NCI-H2107 treated with DMSO at 0.1 percent for 48 hours (cell line): ENCODE measurements at regions not wholly inside any gene's neighbourhood (a gene's known extent, or its start where the extent isn't known, plus 50 kb on each side); places are given as distances from the start of the nearest gene placed in this dataset.
A peak's percentile ranks its signal among the peaks of the same experiment; 100 is the strongest.
"Not testable (repeated sequence)": the region's sequence is repeated elsewhere in the genome, so short reads cannot be mapped to it uniquely, and the experiment has no call there.

Experiments
- DNase-seq: peaks from one replicate; lab custom pipeline; 2025; ENCODE audit not compliant: unreplicated experiment; lab: John Stamatoyannopoulos, UW

DNA sequence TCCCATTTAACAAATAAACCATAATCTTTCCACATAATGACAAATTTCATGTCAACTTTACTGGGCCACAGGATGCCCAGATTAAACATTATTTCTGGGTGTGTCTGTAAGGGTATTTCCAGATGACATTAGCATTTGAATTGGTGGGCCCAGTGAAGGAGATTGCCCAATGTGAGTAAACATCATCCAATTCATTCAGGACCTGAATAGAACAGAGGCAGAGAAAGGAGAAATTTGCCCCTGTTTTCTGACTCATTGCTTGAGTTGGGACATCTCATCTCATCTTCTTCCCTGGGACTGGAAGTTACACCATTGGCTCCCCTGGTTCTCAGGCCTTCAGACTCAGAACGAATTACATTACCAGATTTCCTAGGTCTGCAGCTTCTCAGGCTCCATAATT lies 142.9 kb downstream of the TPBG start:
- no peak for DNase-seq

DNA sequence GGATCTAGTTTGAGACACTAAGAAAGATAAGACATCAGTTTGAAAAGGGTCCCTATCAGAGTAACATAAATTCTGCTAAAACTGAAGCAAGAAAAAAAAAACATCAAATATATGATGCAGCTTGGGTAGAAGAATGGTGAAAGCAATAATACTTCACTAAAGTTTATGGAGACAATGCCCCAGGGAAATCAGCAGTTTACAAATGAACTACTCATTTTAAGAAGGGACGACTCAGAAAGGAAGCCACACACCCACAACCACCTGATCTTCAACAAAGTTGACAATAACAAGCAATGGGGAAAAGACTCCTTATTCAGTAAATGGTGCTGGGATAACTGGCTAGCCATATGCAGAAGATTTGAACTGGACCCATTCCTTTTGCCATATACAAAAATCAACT lies 143.5 kb downstream of the TPBG start:
- DNase-seq, result no peak

DNA sequence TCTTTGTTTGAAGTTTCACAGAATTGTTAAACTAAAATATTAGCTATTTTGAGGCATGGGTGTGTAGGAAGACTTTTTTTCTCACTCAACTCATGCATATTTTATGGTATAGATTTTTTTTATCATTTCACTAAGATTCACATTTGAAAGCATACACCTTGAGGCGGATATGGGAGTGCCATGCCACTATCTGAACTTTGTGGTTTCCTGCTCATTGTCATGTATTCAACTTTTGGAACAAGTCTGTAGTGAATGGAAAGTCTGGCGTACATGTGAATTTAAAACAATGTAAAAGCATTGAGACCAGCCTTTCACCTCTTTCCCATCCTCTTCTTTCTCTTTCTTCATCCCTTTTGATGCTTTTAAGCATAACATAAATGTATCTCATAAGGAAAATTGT lies 147.9 kb downstream of the TPBG start:
- DNase-seq, result no peak

DNA sequence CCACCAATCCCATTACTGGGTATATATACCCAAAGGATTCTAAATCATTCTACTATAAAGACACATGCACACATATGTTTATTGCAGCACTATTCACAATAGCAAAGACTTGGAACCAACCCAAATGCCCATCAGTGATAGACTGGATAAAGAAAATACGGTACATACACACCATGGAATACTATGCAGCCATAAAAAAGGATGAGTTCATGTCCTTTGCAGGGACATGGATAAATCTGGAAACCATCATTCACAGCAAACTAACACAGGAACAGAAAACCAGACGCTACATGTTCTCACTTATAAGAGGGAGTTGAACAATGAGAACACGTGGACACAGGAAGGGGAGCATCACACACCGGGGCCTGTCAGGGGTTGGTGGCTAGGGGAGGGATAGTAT lies 154.3 kb downstream of the TPBG start:
- not testable (repeated sequence) for DNase-seq

DNA sequence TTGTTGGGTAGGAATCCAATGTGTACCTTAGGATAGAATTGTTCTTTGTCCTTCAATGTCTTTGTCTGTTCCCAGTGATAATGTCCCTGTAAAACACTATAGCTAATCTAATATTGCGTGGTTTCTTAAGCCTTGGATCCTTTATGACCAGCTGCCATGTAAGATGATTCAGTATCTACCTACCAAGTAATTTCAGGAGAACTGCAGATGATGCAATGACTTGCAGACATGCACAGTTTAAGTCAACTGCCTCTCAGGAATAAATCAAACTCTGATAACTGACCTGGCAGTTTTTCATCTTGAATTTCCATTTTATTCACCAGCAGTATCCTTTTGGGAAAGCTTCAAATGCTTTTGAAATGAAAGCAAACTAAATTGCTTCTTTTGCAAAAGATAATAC lies 157.8 kb downstream of the TPBG start:
- DNase-seq, result no peak

DNA sequence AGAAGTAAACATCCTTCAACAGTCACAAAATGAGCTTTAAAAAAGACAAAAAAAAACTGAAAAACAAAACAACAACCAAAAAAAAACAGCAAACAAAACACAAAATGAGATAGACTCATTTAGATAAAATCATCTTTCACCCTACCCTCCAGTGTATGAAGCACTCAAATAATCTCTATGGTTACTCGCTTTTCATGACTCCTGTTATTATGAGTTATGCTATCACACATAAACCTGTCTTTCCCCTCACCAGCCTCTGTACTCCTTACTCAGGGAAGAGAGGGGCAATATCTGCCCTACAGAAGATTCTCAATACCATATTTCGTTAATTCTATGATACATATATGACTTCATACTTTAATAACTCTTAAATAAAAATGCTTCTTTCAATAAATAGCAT lies 158.2 kb downstream of the TPBG start:
- DNase-seq, result no peak

DNA sequence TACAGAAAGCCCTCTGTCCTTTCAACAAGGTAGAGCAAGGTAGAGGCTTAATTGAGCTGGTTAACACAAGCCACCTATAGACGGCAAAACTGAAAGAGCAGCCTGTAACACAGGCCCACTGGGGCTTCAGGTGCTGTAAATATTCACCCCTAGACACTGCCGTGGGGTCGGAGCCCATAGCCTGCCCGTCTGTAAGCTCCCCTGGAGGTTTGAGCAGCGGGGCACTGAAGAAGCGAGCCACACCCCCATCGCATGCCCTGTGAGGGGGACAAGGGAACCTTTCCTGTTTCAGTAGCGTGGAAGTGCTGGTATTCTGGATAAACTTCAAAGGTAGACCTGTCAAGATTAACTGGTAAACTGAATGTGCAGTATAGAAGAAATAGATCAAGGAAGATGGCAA lies 160.4 kb downstream of the TPBG start:
- DNase-seq, result no peak

DNA sequence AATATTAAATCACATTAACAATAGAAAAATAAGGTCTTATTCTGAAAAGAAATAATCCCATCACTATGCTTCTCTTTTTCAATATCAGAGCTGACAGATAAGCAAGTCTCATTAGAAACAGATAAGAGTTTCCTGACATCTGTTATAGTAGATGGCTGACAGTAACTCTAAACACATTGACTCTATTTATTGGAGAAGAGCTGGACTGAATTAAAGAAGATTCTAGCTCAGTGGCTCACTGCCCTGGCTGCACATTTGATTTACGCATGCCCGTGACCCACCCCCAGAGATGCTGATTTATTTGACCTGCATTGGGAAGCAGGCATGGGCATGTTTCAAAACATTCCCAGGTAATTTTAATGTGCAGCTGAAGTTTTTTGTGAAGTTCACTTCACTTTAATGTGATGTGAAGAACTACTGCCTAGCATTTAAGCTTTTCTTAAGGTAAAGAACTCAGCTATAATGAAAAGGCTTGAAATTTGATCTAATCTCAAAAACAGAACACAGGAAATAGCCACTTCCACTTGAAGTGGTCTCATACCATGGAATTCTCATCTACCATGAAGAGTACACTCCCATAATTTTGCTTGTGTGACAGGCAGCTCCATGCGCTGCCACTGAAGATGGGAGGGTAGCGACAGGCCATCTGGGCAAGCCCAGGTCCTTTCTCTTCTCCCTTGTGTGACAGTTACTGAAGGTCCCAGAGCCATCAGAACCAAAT lies 162.3 kb downstream of the TPBG start:
- peak; percentile 5 for DNase-seq

DNA sequence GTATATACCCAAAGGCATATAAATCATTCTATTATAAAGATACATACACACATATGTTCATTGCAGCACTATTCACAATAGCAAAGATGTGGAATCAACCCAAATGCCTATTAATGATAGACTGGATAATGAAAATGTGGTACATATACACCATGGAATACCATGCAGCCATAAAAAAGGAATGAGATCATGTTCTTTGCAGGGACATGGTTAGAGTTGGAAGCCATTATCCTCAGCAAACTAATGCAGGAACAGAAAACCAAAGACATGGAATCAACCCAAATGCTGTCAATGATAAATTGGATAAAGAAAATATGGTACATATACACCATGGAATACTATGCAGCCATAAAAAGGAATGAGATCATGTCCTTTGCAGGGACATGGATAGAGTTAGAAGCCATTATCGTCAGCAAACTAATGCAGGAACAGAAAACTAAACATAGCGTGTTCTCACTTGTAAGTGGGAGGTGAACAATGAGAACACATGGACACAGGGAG lies 166.4 kb downstream of the TPBG start:
- not testable (repeated sequence) for DNase-seq

DNA sequence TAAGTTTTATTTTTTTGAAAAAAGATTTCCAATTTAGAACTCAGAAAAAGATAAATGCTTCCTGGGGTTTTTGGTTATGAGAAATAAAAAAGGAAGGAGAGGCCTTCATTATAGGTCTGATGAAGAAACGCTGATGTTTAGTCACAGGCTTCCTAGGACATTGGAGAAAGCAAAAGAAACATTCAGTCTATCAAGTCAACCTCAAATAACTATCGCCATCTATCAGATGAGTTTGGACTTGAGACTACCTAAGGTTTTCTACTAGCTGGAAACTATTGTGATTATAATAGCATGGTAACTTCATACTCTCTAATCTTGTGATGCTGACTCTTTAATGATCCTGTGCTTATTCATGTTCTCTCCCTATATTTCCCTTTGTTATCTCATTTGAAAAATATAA lies 171.3 kb downstream of the TPBG start:
- no peak for DNase-seq

DNA sequence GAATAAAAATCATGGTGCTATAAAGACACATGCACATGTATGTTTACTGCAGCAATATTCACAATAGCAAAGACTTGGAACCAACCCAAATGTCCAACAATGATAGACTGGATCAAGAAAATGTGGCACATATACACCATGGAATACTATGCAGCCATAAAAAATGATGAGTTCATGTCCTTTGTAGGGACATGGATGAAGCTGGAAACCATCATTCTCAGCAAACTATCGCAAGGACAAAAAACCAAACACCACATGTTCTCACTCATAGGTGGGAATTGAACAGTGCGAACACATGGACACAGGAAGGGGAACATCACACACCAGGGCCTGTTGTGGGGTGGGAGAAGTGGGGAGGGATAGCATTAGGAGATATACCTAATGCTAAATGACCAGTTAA lies 185.9 kb downstream of the TPBG start:
- not testable (repeated sequence) for DNase-seq

DNA sequence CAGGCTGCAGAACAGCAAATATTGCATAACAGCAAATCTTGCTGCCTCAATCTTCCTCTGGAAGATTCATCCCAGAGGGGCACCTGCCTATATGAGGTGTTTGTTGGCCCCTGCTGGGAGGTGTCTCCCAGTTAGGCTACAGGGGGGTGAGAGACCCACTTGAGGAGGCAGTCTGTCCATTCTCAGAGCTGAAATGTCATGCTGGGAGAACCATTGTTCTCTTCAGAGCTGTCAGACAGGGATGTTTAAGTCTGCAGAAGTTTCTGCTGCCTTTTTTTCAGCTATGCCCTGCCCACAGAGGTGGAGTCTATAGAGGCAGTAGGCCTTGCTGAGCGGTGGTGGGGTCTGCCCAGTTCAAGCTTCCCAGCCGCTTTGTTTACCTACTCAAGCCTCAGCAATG lies 187.7 kb downstream of the TPBG start:
- not testable (repeated sequence) for DNase-seq

DNA sequence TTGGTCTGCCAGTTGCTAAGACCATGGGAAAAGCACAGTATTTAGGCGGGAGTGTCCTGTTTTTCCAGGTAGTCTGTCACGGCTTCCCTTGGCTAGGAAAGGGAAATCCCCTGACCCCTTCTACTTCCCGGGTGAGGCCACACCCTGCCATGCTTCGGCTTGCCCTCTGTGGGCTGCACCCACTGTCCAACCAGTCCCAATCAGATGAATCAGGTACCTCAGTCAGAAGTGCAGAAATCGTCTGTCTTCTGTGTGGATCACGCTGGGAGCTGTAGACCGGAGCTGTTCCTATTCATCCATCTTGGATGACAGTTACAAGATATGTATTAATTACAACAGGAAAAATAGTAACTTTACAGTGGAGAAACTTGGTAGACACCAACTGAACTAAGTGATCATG lies 188.2 kb downstream of the TPBG start:
- DNase-seq, result no peak

DNA sequence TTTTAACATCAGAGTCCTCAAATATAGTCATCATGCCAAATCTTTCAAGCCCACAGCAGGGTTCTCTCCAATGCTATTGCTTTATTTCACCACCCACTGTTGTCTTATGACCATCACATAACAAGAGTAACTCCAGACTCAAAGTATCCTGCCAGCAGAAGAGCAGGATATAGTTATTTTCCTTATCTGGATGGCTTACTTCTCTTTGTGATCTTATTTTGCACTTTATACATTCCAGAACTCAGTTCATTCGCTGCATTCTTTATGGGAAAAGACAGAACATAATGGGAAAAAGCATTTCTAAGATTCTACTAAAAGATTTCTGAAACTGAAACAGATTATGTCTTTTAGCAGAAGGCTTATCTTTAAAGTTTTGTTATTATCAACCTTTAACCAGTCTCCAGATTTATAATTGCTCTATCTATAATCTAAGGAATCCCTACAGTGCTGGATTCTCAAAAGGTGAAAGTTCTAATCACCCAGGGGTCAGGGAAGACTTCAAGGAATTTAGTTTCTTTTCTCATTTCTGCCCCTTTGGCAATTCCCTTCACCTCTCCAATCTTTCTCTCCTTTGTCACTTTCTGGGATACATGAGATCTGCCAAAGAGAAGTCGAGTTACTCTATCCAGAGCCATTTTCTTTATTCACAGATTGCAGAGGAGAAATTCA lies 190.4 kb downstream of the TPBG start:
- no peak for DNase-seq

DNA sequence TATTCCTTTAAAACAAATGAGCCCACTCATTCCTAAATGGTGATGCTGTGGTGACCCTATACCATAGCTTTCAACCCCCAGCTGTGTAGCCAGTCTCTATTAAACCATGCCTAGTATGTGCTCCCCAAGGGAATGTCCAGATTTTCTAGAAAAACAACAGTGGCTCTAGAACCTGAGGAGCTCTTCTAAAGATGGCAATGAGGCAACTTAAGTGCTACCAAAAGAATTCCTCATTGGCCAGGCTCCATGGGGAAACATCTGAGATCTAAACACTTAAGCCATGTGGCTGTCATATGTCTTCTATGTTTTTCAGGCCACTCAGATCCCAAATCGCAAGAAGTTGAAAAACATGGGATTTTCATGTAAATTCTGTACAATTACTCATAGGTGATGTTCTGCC lies 191.0 kb downstream of the TPBG start:
- DNase-seq, result no peak

DNA sequence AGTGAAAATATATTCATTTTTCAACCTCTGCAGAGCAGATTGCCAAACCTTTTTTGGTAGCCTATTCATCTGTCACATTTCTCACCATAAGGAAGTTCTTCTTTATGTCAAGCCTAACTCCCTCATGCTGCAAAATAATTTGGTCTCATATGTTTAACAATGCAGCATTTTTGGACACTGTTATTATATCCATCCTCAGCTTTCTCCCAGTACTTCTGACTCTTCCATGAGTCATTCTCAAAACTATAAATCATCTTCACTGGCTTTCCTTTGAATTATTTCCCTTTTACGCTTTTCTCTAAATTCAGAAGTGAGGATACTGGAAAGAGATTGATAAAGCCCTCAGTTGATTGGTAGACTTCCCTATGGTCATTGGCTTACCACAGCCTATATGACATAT lies 192.2 kb downstream of the TPBG start:
- no peak for DNase-seq

DNA sequence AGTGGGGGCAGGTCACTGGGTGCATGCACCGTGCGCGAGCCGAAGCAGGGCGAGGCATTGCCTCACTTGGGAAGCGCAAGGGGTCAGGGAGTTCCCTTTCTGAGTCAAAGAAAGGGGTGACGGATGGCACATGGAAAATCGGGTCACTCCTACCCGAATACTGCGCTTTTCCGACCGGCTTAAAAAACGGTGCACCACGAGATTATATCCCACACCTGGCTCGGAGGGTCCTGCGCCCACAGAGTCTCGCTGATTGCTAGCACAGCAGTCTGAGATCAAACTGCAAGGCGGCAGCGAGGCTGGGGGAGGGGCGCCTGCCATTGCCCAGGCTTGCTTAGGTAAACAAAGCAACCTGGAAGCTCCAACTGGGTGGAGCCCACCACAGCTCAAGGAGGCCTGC lies 194.9 kb downstream of the TPBG start:
- DNase-seq, result not testable (repeated sequence)

DNA sequence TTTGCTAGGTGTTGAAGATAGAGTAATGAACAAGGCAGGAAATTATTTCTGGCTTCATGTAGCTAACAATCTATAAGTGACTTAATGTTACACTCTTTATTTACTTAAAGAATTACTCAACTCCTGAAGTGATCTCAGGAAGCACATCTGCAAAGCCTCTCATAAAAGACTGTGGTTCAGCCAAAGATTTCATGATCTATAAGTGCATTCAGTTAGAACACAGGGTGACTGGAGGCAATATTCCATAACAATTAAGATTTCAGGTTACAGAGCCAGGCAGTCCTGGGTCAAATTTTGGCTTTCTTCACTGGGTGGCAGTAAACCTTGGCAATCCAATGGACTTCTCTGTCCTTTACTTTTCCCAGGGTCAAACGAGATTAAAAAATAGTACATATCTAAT lies 204.0 kb downstream of the TPBG start:
- no peak for DNase-seq

DNA sequence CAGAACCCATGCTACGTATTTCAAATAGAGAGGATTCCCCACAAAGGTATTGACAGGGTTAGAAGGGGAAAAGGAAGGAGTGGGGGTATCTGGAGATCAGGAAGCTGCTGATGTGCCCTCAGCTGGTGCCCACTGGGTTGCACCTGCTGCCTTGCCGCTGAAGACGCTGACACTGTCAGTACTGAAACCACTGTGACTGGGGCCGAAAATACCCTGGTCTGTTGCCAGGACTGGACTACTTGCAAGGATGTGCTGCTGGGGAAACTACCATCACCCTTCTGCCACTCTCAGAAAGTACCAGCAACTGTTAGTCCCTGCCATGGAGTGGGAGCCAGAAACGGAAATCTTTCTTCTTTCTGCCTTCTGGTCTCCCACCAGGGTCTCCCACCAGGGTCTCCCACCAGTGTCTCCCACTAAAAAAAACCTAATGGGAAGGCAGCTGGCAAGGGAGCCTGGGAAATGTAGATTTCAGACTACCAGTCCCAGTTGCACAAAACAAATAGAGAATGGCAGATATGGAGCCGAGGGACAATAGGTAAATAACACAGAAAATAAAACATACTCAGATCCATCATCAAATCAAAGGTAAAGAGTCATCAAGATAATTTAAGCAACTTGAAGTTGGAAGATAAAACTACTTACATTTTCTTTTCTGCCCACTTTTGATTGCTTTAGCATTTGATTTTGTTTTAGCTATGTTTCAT lies 204.8 kb downstream of the TPBG start:
- no peak for DNase-seq

DNA sequence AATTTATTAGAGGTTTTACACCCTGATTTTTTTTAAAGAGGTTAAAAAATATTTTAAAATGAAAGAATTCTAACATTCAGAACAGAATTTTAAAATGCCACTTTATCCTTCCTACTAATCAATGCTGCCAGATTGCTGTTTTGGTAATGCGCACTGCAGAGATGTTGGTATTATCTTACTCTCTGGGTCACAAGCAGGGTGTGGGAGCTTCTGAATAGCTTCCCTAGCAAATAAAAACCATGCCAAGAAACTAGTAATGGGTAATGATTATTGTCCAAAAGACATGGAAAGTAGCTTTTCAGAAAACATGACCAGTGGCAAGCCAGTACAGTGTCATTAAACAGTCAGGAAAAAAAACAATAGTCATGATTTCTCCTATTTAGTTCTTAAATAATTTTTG lies 205.4 kb downstream of the TPBG start:
- DNase-seq, result no peak

DNA sequence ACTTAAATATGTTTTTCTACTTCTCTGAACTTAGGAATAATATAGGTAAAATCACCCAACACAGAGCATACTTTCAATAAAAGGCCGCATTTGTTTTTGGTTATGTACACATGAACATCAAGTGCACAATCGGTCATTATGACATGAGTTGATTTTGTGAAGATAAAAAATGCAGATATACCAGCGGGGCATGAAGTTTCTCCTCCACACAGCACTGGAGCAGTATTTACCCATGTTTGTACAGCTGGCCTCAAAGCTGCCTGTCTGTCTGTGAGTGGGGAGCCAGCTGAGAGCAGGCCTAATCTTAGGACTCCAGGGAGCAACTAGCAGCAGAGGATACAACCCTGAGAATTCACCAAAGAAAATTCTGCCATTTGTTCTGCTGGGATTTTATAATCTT lies 206.5 kb downstream of the TPBG start:
- no peak for DNase-seq

DNA sequence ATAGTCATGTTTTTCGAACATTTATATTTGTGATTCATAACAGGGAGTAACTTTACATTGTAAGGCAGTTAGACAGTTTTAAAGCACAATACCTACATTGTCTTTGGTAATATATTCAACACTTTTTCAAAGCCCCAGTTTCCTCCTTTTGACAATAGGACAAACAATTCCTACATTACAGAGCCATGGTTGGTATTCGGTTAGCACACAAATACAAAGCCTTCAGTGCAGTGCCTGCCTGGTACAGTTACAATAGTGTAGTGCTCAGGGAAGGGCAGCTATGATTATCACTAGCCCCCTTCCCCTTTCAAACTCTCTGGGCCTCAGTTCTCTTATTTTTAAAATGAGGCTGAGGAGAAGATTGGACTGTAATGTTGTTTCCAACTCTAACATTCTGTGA lies 207.8 kb downstream of the TPBG start:
- DNase-seq, result no peak
